ENCODE measurements at regions not wholly inside any gene's neighbourhood (a gene's known extent, or its start where the extent isn't known, plus 50 kb on each side); places are given as distances from the start of the nearest gene placed in this dataset.

DNA sequence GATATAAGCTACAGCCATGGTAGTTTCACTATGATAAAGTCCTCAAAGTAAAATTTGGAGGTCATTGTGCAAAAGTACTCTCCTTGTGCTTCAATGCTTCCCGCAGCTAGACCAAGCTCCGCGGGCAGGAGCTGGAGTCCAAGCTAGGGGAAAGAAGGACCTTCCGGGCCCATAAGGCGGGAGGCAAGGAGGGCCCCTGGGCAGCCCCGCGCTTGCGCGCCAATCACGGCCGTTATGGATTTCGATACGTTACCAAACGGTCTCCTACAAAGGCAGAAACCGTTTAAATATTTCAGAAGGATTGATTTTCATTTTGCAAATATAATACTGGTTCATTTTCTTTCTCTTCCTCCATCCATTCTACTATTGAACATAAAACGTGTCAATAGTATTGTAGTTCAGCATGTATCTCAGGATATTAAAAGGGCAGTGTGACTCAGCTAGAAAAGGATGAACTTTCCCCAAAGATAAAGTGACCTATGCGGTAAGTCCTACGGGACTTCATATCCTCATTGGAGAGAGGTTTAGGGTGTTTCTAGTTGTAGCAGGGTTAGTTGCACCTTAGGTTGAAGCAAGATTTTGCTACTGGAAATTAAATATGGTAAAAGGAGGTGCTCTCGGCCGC is 128.0 kb downstream of the KIF20B start:
- no peak for DNase-seq (ENCODE audit: low spot score)
- intact Hi-C loops (cut with DNase I): no loop called here

DNA sequence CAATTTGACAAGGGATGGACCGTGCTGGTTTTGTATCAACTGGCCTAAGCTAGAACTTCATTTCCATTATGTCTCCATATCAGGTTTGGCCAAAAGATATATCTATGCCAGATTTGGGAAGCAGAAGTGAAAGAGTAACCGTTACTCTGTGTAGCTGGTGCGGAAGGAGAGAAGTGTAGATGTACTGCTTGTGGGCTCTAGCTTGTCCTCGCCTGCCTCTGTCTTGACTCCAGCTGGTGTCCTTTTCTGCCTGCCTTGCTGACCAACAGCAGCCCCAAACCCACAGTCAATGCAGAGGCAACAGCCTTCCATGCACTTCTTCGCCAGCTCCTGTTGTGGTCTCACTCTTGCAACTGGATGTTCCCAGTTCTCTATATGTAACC is 128.5 kb downstream of the KIF20B start:
- intact Hi-C loops (cut with DNase I): no loop called here
- DNase-seq (ENCODE audit: low spot score): no peak

DNA sequence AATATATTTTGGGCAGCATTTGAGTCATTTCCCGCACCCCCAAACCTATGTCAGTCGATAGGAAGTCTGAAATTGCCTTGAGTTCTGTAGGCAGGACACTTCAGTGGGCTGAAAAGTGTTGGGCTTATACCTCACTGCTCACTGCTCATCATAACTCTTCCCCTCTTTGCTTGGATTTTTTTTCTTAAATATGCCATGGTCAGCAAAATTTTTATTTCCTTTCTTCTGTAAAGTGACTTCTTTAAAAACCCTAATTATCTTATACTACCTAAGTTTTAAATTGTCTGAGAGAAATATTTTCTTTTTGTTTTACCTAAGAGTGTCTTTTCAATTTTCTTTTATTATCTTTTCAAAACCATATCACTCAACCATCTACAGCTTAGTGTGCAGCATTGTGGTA is 129.2 kb downstream of the KIF20B start:
- intact Hi-C loops (cut with DNase I): no loop called here
- no peak for DNase-seq (ENCODE audit: low spot score)

DNA sequence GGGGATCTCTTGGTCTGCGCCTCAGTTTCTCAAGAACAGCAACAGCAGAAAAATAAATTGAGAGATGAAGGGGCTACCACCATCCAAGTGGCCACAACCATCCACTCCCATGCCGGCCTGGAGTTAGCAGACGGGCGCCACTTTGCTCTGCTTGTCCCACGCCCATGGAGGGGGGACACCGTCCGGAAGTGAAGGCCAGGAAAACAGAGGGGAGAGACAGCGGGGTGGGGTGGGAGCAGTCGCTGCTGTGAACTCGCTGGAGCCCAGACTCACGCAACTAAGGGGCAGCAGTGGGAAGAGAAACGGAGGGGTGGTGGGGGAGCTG is 135.4 kb downstream of the KIF20B start:
- intact Hi-C loops (cut with DNase I): loop anchor here in 1 of 2 donors (5.0 kb wide), 1 partner anchor 215 kb away; no protein-coding TSS in a partner anchor
- no peak for DNase-seq (ENCODE audit: low spot score)

DNA sequence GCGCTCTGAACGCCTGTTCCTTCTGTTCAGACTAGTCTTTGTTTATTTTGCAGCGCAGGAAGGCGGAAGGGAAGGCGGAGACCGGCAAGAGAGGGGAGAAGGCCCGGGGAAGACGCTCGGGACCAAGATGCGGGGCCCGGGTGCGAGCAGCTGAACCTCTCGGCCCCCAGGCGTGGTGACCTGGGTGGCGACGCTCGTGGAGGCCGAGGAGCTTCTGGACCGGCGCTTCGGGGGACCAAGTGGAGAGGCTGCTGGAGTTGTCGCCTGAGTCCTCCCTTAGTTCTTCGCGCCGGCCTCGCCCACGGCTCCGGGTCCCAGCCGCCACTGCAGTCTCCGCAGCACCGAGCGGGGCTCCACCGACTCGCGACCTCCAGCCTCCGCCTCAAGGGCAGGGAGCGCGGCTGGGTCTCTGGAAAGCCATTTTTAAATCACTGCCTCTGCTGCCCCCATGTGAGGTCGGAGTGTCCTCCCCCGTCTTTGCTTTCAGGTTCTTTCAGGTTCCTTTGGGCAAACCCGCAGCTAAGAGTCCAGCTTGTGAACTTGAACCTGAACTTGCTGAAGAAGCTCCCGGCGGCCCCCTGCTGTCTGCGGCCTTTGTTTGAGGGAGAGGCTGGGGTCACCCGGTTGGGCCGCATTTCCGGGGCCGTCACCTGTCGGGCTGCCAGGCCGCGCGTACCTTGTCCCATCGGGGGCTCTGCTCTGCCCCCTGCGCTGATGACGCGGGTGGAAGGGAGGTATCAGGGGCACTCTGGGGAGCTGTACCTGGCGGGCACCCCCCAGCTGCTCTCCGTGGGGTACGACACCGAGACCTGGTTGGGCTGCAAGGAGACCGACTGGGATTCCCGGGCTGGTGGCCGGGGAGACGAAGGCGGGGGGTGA is 136.0 kb downstream of the KIF20B start:
- peak; percentile 81 for DNase-seq (ENCODE audit: low spot score)
- intact Hi-C loops (cut with DNase I): loop anchor here in 1 of 2 donors (5.0 kb wide), 1 partner anchor 215 kb away; no protein-coding TSS in a partner anchor

DNA sequence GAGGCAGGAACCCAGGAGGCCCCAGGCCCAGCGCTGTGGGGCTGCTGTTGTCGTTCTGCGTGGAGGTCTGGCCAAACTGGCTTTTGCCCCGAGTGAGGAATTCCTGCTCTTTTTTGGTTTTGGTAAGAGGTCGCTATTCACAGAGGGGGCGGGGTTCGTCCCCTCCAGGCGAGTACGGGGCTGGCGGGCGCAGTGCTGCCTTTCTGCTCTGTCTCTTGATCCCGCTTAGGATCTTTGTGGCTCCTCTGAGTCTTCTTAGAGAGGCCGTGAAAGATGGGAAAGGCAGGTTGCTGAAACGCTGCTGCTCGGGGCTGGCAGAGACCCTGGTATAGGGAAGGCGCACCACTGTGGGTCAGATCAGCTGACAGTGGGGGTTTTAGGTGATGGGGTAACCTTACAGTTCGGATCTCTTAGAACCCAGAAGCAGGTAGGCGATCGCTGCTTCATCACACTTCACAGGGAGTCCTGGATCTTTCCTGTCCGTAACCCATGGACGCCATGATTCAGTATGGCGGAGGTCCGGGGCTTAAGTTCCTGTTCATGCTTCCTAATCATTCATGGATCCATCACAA is 136.7 kb downstream of the KIF20B start:
- DNase-seq (ENCODE audit: low spot score): no peak

DNA sequence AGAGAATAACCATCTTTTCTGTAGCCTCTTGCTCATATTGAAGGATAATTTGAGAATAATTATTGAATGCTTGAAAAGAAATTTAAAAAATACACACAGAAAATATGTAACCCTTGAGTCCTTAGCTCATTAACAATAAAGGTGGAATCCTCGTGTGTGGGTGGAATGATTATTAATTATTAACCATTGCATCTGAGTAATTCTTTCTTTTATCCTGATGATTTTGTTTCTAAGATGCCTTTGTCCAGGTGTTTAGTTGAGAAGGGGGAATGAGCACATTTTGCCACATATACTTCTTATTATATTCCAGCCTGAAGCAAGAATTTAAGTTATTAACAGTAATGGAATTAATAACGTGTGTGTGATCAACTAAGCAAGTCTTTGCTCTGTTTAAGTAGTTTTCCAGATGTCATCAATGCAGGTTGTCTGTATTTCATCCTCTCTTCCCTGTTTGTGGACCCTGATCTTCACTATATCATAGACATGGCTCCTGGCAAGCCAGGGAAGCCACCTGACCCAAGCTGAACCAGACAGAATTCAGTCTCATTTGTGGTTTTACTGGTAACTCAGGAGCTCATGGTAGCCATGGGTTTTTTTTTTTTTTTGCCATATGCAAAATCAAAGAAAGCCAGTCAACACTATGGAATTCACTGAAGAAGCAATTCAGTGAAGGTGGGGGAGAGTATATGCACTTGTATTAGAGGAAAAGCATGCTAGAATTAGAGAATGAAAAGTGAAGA is 144.3 kb downstream of the KIF20B start:
- intact Hi-C loops (cut with DNase I): no loop called here

More for the DNA sequence above, 136.7 kb downstream of the KIF20B start:
- intact Hi-C loops (cut with DNase I): loop anchor here in 1 of 2 donors (5.0 kb wide), 1 partner anchor 214 kb away; no protein-coding TSS in a partner anchor

DNA sequence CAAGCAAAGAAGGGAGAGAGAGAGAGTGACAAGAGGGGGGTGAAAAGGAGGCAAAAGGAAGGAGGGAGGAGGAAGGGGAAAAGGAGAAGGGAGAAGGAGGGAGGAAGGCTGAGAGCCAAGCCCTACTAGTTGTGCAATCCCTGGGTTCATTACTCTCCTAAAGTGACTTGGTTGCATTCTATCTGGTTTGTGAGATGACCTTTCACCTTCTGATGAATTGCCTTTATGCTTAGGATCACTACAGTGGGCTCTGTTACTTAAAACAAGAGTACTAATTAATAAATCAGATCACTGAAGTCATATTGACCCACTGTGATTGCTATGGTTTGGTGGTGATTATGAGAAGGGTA is 144.9 kb downstream of the KIF20B start:
- DNase-seq (ENCODE audit: low spot score): no peak
- intact Hi-C loops (cut with DNase I): no loop called here

More for the DNA sequence above, 144.3 kb downstream of the KIF20B start:
- no peak for DNase-seq (ENCODE audit: low spot score)

DNA sequence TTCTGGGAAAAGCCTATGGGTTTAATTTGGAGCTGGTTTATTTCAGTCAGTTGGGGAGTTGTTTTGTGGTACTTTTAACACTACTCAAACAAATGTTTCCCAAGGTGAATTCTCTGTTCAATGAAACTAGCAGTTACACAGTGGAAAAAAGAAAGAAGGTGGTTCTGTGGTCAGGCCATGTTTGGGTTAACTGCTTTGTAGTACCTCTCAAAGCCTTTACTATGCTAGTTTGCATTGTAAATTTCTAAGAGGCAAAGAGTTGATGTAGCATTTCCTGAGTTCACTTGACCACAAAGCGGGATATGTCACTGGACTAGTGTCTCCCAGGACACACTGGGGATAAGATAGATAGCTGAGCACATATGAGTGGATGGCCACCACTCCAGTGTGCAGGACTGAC is 145.4 kb downstream of the KIF20B start:
- no peak for DNase-seq (ENCODE audit: low spot score)
- intact Hi-C loops (cut with DNase I): no loop called here

DNA sequence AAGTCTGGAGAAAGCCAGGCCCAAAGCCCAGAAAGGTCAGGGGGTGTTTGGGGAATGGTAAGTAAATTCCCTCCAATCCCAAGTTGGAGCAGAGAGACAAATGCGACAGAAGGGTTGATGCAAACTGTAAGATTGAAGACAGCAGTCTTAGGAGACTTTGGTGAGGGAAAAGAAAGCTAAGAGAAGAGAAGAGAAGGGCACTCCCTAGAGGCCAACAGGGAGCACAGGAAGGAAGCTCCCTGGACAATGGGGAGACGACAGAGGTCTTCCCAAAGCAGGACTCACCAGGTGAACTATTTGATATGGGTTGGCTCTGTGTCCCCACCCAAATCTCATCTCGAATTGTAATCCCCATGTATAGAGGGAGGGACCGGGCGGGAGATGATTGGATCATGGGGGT is 151.5 kb downstream of the KIF20B start:
- DNase-seq (ENCODE audit: low spot score): no peak
- intact Hi-C loops (cut with DNase I): no loop called here

DNA sequence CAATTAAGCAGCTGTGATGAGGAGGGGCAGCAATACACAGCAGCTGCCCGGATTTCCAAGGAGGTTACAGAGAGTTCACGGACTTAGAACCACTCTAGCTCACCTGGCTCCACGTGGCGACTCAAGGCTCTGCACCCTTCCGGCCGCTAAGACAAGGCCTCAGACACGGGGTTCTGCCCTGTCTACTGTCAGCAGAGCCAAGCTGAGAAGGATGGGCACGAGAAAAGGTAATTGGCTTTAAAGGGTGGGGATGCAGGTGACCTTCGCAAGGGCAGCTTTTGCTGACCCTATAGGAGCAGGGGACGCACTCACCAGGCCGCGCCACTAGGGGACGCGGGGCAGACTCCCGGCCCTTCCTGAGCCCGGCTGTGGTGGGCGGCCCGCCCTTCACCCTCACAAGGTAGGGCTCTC is 152.4 kb downstream of the KIF20B start:
- no peak for DNase-seq (ENCODE audit: low spot score)
- intact Hi-C loops (cut with DNase I): no loop called here

DNA sequence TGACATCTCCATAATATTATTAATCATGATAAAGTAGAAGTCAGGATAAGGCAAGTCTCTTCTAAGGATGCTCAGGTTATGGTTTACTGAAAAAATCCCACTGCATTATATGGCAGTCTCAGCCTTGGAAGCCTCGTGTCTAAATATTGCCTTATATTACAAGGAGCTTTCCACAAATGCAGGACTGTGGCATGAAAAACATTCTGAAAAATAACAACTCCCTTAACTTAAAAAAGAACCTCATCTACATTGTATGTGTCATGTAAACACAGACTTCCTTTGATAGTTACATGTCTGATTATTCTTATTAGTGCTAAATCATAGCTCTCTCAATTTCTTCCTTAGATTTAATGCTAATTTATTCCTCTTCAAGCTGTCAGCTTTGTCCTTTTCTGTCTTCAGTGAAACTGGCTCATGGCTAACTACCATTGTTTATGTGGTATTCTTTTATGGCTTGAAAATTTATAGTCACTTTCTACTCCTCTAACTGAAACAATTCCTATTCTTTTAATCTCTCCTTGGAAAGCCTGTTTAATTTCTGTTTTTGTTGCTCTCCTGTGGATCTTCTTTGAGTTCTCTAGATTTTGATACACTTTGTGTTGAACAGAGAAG is 156.1 kb downstream of the KIF20B start:
- no peak for DNase-seq (ENCODE audit: low spot score)
- intact Hi-C loops (cut with DNase I): no loop called here

DNA sequence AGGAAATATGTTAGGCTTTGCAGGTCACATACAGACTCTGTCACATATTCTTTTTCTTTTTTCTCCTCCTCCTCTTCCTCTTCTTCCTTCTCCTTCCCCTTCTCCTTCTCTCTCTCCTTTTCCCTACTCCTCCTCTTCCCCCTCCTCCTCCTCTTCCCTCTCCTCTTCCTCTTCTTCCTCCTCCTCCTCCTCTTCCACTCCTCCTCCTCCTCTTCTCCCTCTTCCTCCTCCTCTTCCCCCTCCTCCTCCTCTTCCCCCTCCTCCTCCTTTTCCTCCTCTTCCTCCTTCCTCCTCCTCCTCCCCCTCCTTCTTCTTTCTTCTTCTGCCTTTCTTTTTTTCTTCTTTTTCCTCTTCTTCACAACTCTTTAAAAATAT is 159.8 kb downstream of the KIF20B start:
- intact Hi-C loops (cut with DNase I): no loop called here
- no peak for DNase-seq (ENCODE audit: low spot score)

DNA sequence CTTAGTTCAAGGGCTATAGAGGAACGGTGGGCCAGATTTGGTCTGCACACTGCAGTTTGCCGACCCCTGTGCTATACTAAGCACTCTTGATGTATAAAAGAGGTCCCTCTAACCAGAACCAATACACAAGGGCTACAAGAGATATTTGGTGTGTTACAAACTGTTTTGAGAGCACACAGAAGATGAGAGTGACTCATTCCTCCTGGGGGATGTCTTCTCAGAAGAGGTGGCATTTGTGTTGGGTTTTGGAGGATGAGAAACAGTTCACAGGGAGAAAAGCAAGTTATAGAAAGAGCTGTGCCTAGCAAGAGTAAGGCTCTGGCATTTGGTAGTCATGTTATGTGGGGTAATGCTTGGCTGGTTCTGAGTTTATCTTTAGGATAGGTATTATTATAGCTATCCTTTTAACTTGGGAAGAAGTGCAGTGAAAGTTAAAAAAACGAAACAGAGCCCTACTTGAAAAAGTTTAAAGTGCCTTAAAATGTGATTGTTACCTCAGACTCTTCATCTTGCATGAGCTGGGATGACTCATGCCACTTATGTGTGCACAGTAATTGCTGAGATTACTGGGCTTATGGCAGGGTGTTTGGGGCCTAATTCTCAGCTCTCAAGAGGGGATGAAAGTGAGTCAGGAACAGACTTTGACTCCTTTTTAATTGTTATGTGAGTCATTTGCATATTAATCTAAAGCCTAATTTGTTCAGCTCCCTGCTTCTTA is 160.4 kb downstream of the KIF20B start:
- intact Hi-C loops (cut with DNase I): no loop called here
- DNase-seq (ENCODE audit: low spot score): no peak

DNA sequence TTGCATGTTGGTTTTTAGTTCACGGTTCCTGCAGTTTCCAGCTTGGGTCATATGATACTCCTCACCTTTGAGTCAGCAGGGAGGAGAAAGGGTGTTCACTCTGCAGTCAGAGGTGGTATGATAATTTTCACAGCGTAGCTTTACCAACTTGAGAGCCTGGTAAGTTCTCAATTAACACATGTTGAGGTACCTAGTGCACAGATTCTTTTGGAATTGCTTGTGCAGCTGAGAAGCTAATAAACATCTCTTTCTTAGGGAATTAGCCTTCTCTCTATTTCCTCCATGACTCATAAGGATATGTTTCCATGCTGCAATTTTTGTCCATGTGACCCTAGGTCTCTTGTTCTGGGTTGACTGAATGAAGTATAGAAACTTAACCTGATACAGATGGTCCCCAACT is 166.6 kb downstream of the KIF20B start:
- intact Hi-C loops (cut with DNase I): no loop called here
- no peak for DNase-seq (ENCODE audit: low spot score)

DNA sequence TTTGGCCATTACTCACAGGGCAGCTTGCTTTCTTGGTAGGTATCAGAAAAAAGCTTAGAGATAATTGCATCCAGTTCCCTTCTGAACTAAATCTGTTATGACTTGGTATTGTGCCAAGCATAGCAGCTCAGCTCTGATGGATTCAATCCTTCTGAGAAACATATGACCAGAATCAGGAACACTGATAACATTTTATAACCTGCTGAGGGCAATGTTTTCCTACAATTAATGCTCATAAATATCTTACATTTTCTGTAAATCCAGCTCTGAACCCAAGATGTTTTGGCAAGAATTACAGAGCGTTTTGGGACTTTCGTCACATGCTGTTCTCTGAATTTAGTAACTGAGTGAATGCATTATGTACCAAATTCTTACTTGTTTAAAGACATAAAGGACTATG is 167.8 kb downstream of the KIF20B start:
- DNase-seq (ENCODE audit: low spot score): no peak
- intact Hi-C loops (cut with DNase I): no loop called here

DNA sequence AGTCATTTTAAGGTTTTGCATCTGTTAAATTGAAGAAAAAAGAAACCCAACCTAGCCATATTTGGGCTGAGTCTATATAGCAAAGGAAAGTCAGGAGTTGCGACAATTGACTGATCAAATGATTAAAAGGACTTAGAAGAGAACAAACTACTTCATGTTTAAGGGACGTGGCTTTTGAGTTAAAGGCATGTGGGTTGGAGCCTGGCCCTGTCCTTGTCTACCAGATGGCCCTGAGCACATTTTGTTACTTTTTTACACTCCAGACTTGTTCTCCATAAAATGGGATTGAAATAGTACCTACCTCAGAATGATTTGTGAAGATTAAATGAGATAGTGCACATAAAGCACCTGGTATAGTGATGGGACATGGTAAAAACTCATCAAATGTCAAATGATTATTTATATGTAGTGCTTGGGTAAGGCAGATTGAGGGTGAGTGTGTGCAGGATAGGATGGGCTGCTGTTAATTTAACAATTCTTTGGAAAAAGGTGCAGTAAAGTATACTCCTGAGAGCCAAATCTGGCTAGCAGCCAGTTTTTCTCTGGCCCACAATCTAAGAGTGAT is 168.3 kb downstream of the KIF20B start:
- DNase-seq (ENCODE audit: low spot score): no peak
- intact Hi-C loops (cut with DNase I): no loop called here

DNA sequence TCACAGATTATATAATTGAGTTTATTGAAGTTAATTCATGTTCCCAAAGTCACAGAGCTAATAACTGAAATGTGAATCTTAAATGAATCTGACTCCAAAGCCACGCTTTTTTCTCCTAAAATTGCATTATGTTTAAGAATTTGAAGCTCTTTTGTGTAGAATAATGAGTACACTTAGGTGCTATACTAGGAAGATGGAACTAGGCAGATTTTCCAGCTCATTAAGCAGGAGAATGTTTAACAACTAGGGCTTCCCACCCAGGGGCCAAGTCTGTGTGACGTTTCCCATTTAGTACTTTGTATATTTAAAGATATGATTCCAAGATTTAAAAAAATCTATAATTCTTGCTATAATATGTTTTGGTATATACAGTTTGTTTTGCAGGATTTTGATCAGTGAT is 169.5 kb downstream of the KIF20B start:
- no peak for DNase-seq (ENCODE audit: low spot score)
- intact Hi-C loops (cut with DNase I): no loop called here

DNA sequence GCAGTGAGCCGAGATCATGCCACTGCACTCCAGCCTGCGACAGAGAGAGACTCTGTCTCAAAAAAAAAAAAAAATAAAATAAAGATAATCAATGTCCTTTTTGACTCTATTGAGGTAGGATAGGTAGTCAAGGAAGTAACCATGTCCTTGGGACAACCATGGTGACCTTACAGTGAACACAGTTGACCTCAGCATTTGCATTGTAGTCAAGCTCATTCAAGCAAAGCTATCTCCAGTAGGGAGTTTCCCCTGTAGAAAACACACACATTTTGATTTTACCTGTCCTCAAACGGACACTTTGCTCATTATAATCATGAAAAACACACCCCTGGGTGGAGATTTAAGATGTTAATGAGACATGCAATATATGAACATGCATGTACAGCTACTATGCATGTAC is 171.7 kb downstream of the KIF20B start:
- intact Hi-C loops (cut with DNase I): no loop called here
- DNase-seq (ENCODE audit: low spot score): no peak

Measured in posterior vena cava (tissue), 2 donors.